ENCODE measurements at regions not wholly inside any gene's neighbourhood (a gene's known extent, or its start where the extent isn't known, plus 50 kb on each side); places are given as distances from the start of the nearest gene placed in this dataset.

- no peak for DNase-seq (ENCODE audit: low read depth)
These were observed 160.1 kb upstream of the MYCN start for GRCh38 chr2:15780234-15780633.

- DNase-seq (ENCODE audit: low read depth), result no peak
These were observed 159.3 kb upstream of the MYCN start for GRCh38 chr2:15780912-15781574.

GRCh38 chr2:15782009-15782751 is 158.2 kb upstream of the MYCN start:
- no peak for DNase-seq (ENCODE audit: low read depth)

GRCh38 chr2:15782769-15783294 is 157.5 kb upstream of the MYCN start:
- no peak for DNase-seq (ENCODE audit: low read depth)

GRCh38 chr2:15783489-15783888 is 156.9 kb upstream of the MYCN start:
- DNase-seq (ENCODE audit: low read depth), result no peak

GRCh38 chr2:15784106-15784885 is 156.1 kb upstream of the MYCN start:
- DNase-seq (ENCODE audit: low read depth), result no peak

GRCh38 chr2:15784886-15785801 is 155.2 kb upstream of the MYCN start:
- DNase-seq (ENCODE audit: low read depth), result no peak

GRCh38 chr2:15786003-15786654 is 154.2 kb upstream of the MYCN start:
- no peak for DNase-seq (ENCODE audit: low read depth)

GRCh38 chr2:15786901-15787300 is 153.4 kb upstream of the MYCN start:
- DNase-seq (ENCODE audit: low read depth), result no peak

- DNase-seq (ENCODE audit: low read depth), result no peak
These were observed 152.6 kb upstream of the MYCN start for GRCh38 chr2:15787535-15788454.

GRCh38 chr2:15788455-15788829 is 151.9 kb upstream of the MYCN start:
- DNase-seq (ENCODE audit: low read depth), result no peak

GRCh38 chr2:15788830-15789229 is 151.5 kb upstream of the MYCN start:
- no peak for DNase-seq (ENCODE audit: low read depth)

- no peak for DNase-seq (ENCODE audit: low read depth)
These were observed 150.8 kb upstream of the MYCN start for GRCh38 chr2:15789381-15790062.

GRCh38 chr2:15790326-15790725 is 150.0 kb upstream of the MYCN start:
- no peak for DNase-seq (ENCODE audit: low read depth)

GRCh38 chr2:15790838-15791237 is 149.5 kb upstream of the MYCN start:
- DNase-seq (ENCODE audit: low read depth), result no peak

- no peak for DNase-seq (ENCODE audit: low read depth)
These were observed 149.1 kb upstream of the MYCN start for GRCh38 chr2:15791294-15791693.

- DNase-seq (ENCODE audit: low read depth), result no peak
These were observed 148.0 kb upstream of the MYCN start for GRCh38 chr2:15792331-15792730.

GRCh38 chr2:15793078-15793913 is 147.1 kb upstream of the MYCN start:
- no peak for DNase-seq (ENCODE audit: low read depth)

- no peak for DNase-seq (ENCODE audit: low read depth)
These were observed 146.4 kb upstream of the MYCN start for GRCh38 chr2:15793978-15794377.

Data from GM04504 (cell line).